Endothelial cell of umbilical vein (primary cell): ENCODE measurements at regions not wholly inside any gene's neighbourhood (a gene's known extent, or its start where the extent isn't known, plus 50 kb on each side); places are given as distances from the start of the nearest gene placed in this dataset.

ENCODE experiments used
- BruUV-seq: library from RNA; stranded (reverse); fragments of 400-500 nt; replicated peaks from 2 replicates; lab custom pipeline; 2021; lab: Mats Ljungman, UMichigan
- CTCF ChIA-PET: fragments of 300-600, 350-600 bp; sonication (Branson Sonifier 250); formaldehyde crosslinking; loops from one replicate; lab custom pipeline; 2021; ENCODE audit warnings: antibody characterized with exemption, inconsistent platforms; lab: Charles Lee
- POLR2A ChIA-PET: fragments of 300-600, 350-600 bp; sonication (Branson Sonifier 250); formaldehyde crosslinking; loops from one replicate; lab custom pipeline; 2021; ENCODE audit warnings: antibody characterized with exemption, inconsistent platforms; lab: Charles Lee
- DNase-seq: peaks from one replicate; pipeline ENCODE4 v3.0.0-alpha.2; 2011; ENCODE audit warnings: low read depth, low spot score
- FAIRE-seq: peaks from 2 replicates; lab custom pipeline; 2011; peaks lifted over from hg19 to GRCh38; lab: Jason Lieb, UNC
- H2AFZ ChIP-seq: 2 replicates; pipeline ENCODE4 v1.6.0; 2012; ENCODE audit warnings: low read depth, low read length, control low read depth, inconsistent platforms
- H3K27ac ChIP-seq: 2 replicates; pipeline ENCODE4 v1.5.1; 2011; ENCODE audit warnings: low read depth, mild to moderate bottlenecking, control low read depth, low read length, moderate library complexity; ENCODE audit not compliant: insufficient read depth
- H3K27me3 ChIP-seq, 2 experiments: 2 replicates each; pipeline versions ENCODE4 v1.6.0 to v1.6.1; 2011; ENCODE audit warnings: low read length in 2 of 2, mixed read lengths in 1 of 2; ENCODE audit not compliant: control insufficient read depth in 2 of 2, insufficient read depth in 2 of 2
- H3K36me3 ChIP-seq, 2 experiments: 2 replicates in 1 of 2; 3 replicates in 1 of 2; pipeline ENCODE4 v1.5.1; 2011; ENCODE audit warnings: low read length in 2 of 2, mild to moderate bottlenecking in 1 of 2, moderate library complexity in 1 of 2; ENCODE audit not compliant: control insufficient read depth in 2 of 2, insufficient read depth in 2 of 2; ENCODE audit errors: extremely low read depth in 1 of 2
- H3K4me1 ChIP-seq: 3 replicates; pipeline ENCODE4 v1.5.1; 2011; ENCODE audit warnings: mild to moderate bottlenecking, low read length; ENCODE audit not compliant: control insufficient read depth, insufficient read depth; ENCODE audit errors: extremely low read depth
- H3K4me2 ChIP-seq: 2 replicates; pipeline ENCODE4 v1.6.1; 2011; ENCODE audit warnings: low read length, control low read depth, mixed read lengths; ENCODE audit not compliant: insufficient read depth
- H3K4me3 ChIP-seq, 3 experiments: fragments of 200-600 bp in 1 of 3; sonication (generic), shearing (Covaris generic) in 1 of 3; replicated peaks in 1 of 3; 2 replicates each; pipeline ENCODE4 v1.5.1; 2011 to 2016; ENCODE audit warnings: control low read depth in 3 of 3, low read length in 3 of 3, mild to moderate bottlenecking in 2 of 3, inconsistent platforms in 1 of 3, low read depth in 1 of 3, moderate library complexity in 1 of 3; ENCODE audit not compliant: insufficient read depth in 1 of 3
- H3K79me2 ChIP-seq: 2 replicates; pipeline ENCODE4 v1.6.0; 2012; ENCODE audit warnings: low read length, inconsistent platforms; ENCODE audit not compliant: control insufficient read depth, insufficient read depth
- H3K9ac ChIP-seq: replicated peaks from 2 replicates; pipeline ENCODE3; 2011; ENCODE audit warnings: low read length, control low read depth; ENCODE audit not compliant: insufficient read depth; ENCODE audit errors: extremely low read depth
- H3K9me1 ChIP-seq: replicated peaks from 3 replicates; pipeline ENCODE4 v1.6.0; 2011; ENCODE audit warnings: mild to moderate bottlenecking, low read length; ENCODE audit not compliant: control insufficient read depth, insufficient read depth; ENCODE audit errors: extremely low read depth
- H3K9me3 ChIP-seq: replicated peaks from 2 replicates; pipeline ENCODE4 v1.5.1; 2012; ENCODE audit warnings: low read length, inconsistent platforms; ENCODE audit not compliant: control insufficient read depth, insufficient read depth
- H4K20me1 ChIP-seq: replicated peaks from 2 replicates; pipeline ENCODE3; 2011; ENCODE audit warnings: mild to moderate bottlenecking, low read length; ENCODE audit not compliant: control insufficient read depth, insufficient read depth; ENCODE audit errors: extremely low read depth
- EZH2 ChIP-seq: IDR thresholded peaks from 2 replicates; pipeline ENCODE4 v1.6.1; 2012; ENCODE audit warnings: borderline replicate concordance, low read depth, mild to moderate bottlenecking, moderate library complexity, low read length, inconsistent platforms; ENCODE audit not compliant: severe bottlenecking
- GATA2 ChIP-seq: IDR thresholded peaks from 2 replicates; pipeline ENCODE4 v1.7.0; 2011; ENCODE audit warnings: low read depth, mild to moderate bottlenecking, moderate library complexity, mixed read lengths, low read length; ENCODE audit not compliant: insufficient read length, insufficient read depth
- JUN ChIP-seq: IDR thresholded peaks from 2 replicates; pipeline ENCODE4 v1.6.1; 2011; ENCODE audit warnings: borderline replicate concordance, low read depth; ENCODE audit not compliant: insufficient read length, insufficient read depth
- MYC ChIP-seq: IDR thresholded peaks from one replicate; pipeline ENCODE4 v1.6.1; 2011; ENCODE audit warnings: mild to moderate bottlenecking, low read depth, low read length
- POLR2A ChIP-seq: IDR thresholded peaks from 2 replicates; pipeline ENCODE4 v1.6.1; 2012; ENCODE audit warnings: low read depth, mild to moderate bottlenecking, control low read depth, low read length
- dilution Hi-C: fragments of 300-500 bp; cut with MboI; formaldehyde crosslinking; loops from one replicate; pipeline ENCODE4 v1.15.0; 2019; ENCODE audit warnings: low sequenced_read_pairs; ENCODE audit not compliant: extremely low pct_ligation_motif_present
- intact Hi-C: fragments of 100-400 bp; cut with micrococcal nuclease; formaldehyde crosslinking; loops from one replicate; pipeline ENCODE4 v1.10.0; 2022
- TF ChIP-seq, protein P1 (sequence below), 2 donors: IDR thresholded peaks; 1 replicate in 1 of 2; 2 replicates in 1 of 2; pipeline ENCODE4 v1.5.1; 2011; ENCODE audit warnings: low read length in 2 of 2, mild to moderate bottlenecking in 2 of 2, moderate library complexity in 2 of 2, control low read depth in 1 of 2, inconsistent platforms in 1 of 2, low read depth in 1 of 2; ENCODE audit not compliant: insufficient read depth in 1 of 2; ENCODE audit errors: extremely low read depth in 1 of 2

DNA sequence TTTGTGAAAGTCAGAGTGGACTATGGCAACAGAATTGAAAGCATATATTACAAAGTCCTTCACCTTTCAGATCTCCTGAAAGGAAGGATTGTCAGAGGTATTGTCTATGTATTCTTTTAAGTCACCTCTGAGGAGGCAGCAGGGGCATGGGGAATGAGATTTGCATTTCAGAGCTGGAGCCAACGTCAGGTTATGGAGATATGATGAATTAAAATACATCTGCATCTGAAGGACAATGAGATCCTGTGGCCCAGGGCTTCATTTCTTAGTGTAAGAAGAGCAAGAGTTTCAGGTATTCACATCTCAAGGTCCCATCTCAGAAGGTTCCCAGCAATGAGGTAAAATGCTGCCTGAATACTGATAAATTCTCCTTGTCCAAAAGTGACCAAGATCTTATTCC is 695.8 kb downstream of the TUSC7 start:
- H3K9ac ChIP-seq, result no peak overlapping the region
- CTCF ChIA-PET, result interaction anchor here (1.7 kb wide), 1 partner anchor 635 kb away, joined by 5 read pairs; no protein-coding TSS in a partner anchor
- dilution Hi-C loops (no loop called here), intact Hi-C loops (loop anchor here (10.0 kb wide), 1 partner anchor 589 kb away; no protein-coding TSS in a partner anchor)
- no peak overlapping the region for H3K27ac ChIP-seq
- no peaks in the 10 kb centered on the region for H3K4me1 ChIP-seq
- no peak overlapping the region for H3K4me2 ChIP-seq
- H3K27me3 ChIP-seq, result peaks cover 0 to under 1% of the 10 kb centered on the region in 2 experiments
- FAIRE-seq (no peak), DNase-seq (no peak)
- no peaks in the 10 kb centered on the region for H3K36me3 ChIP-seq
- POLR2A ChIA-PET, result no interaction called here
- TF ChIP-seq, protein P1, sequence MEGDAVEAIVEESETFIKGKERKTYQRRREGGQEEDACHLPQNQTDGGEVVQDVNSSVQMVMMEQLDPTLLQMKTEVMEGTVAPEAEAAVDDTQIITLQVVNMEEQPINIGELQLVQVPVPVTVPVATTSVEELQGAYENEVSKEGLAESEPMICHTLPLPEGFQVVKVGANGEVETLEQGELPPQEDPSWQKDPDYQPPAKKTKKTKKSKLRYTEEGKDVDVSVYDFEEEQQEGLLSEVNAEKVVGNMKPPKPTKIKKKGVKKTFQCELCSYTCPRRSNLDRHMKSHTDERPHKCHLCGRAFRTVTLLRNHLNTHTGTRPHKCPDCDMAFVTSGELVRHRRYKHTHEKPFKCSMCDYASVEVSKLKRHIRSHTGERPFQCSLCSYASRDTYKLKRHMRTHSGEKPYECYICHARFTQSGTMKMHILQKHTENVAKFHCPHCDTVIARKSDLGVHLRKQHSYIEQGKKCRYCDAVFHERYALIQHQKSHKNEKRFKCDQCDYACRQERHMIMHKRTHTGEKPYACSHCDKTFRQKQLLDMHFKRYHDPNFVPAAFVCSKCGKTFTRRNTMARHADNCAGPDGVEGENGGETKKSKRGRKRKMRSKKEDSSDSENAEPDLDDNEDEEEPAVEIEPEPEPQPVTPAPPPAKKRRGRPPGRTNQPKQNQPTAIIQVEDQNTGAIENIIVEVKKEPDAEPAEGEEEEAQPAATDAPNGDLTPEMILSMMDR (IDR thresholded peaks at IDR 0.05; ENCODE audit: extremely low read depth in 1 of 2, insufficient read depth in 1 of 2, low read depth in 1 of 2, low read length in 2 of 2), result no peak
- TF ChIP-seq GATA2, result no peak
- TF ChIP-seq MYC, result no peak
- TF ChIP-seq EZH2, result no peak
- TF ChIP-seq POLR2A, result no peak
- no peak for TF ChIP-seq JUN
- BruUV-seq, result no TSS peak
- H4K20me1 ChIP-seq, result no peaks in the 10 kb centered on the region
- H2AFZ ChIP-seq, result no peak overlapping the region
- no peaks in the 10 kb centered on the region for H3K79me2 ChIP-seq
- H3K4me3 ChIP-seq, result no peak overlapping the region
- peaks cover 2% of the 10 kb centered on the region for H3K9me1 ChIP-seq
- no peaks in the 10 kb centered on the region for H3K9me3 ChIP-seq
